ENCODE measurements at regions not wholly inside any gene's neighbourhood (a gene's known extent, or its start where the extent isn't known, plus 50 kb on each side); places are given as distances from the start of the nearest gene placed in this dataset.

DNA sequence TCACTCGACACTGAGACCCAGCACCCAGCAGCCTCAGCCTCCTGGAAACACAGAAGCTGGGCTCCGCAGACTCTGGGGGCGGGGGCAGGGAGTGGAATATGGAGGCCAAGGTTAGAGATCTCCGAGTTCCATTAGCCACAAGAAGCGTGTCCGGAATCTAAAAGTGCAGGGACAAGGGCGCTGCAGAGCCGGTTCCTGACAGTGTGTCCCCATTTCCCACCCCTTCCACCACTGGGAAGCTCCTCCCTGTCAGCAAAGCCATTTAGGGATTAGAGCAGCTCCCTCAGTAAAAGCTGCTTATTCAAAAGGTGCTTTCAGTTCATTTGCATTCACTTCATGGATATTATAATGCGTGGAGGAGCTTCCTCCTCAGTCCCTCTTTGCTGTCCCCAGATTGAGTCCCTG lies 74.1 kb upstream of the HSPA9 start:
- no peak overlapping the region for H3K27ac ChIP-seq (ENCODE audit: low read depth, low read length)
- no peak overlapping the region for H3K4me3 ChIP-seq (ENCODE audit: insufficient read depth, low read depth, low read length)
- H3K79me2 ChIP-seq (ENCODE audit: insufficient read depth, low read length), result no peaks in the 10 kb centered on the region
- Mint-ChIP-seq H3K36me3 (ENCODE audit: low read depth, unreplicated experiment) (no peaks in the 10 kb centered on the region), H3K27ac (ENCODE audit: unreplicated experiment) (no peak overlapping the region), H3K9me3 (ENCODE audit: unreplicated experiment) (peaks cover 3% of the 10 kb centered on the region), H3K27me3 (ENCODE audit: low read depth, unreplicated experiment) (peaks cover 79% of the 10 kb centered on the region), H3K4me1 (ENCODE audit: low read depth, unreplicated experiment) (peaks cover 14% of the 10 kb centered on the region), H3K4me3 (ENCODE audit: unreplicated experiment) (no peak overlapping the region)
- TF ChIP-seq, protein P1, sequence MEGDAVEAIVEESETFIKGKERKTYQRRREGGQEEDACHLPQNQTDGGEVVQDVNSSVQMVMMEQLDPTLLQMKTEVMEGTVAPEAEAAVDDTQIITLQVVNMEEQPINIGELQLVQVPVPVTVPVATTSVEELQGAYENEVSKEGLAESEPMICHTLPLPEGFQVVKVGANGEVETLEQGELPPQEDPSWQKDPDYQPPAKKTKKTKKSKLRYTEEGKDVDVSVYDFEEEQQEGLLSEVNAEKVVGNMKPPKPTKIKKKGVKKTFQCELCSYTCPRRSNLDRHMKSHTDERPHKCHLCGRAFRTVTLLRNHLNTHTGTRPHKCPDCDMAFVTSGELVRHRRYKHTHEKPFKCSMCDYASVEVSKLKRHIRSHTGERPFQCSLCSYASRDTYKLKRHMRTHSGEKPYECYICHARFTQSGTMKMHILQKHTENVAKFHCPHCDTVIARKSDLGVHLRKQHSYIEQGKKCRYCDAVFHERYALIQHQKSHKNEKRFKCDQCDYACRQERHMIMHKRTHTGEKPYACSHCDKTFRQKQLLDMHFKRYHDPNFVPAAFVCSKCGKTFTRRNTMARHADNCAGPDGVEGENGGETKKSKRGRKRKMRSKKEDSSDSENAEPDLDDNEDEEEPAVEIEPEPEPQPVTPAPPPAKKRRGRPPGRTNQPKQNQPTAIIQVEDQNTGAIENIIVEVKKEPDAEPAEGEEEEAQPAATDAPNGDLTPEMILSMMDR (IDR thresholded peaks at IDR 0.05; ENCODE audit: insufficient read depth, low read depth, low read length), result no peak
- TF ChIP-seq EZH2 (IDR thresholded peaks at IDR 0.05; ENCODE audit: insufficient read depth, low read length), result no peak
- H3K9me3 ChIP-seq (ENCODE audit: insufficient read depth, low read depth, low read length), result no peaks in the 10 kb centered on the region
- H3K9ac ChIP-seq (ENCODE audit: low read length), result no peak overlapping the region
- FAIRE-seq (no peak), DNase-seq (ENCODE audit: low read depth) (no peak)
- H3K36me3 ChIP-seq (ENCODE audit: insufficient read depth, low read length), result no peaks in the 10 kb centered on the region
- peaks cover 10% of the 10 kb centered on the region for H3K4me1 ChIP-seq (ENCODE audit: insufficient read depth, low read length)
- H4K20me1 ChIP-seq (ENCODE audit: insufficient read depth, low read length), result peaks cover 7% of the 10 kb centered on the region
- H2AFZ ChIP-seq (ENCODE audit: low read depth, low read length), result no peak overlapping the region
- peaks cover 31% of the 10 kb centered on the region for H3K27me3 ChIP-seq (ENCODE audit: insufficient read depth, low read length)
- H3K4me2 ChIP-seq (ENCODE audit: low read length), result no peak overlapping the region

DNA sequence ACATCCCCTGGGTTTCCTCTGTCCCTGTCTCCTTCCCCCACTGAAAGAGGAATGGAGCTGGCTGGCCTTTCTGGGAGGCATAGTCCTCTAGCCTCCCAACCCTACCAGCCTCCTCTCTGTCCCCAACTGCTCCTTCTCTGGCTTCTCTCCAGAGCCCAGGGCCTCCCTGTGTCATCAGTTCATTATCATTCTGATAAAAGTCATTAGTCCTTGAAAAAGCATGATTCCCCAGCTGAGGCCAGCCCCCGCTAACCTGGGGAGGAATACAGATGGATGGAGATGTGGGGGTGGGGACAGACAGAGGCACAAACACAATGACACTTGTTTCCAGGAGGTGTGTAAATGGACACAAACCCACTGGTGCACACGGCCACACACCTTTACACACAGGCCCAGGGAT lies 73.6 kb upstream of the HSPA9 start:
- DNase-seq (ENCODE audit: low read depth) (no peak), FAIRE-seq (no peak)
- Histone ChIP-seq H3K4me3 (ENCODE audit: insufficient read depth, low read depth, low read length) (no peak overlapping the region), H3K4me1 (ENCODE audit: insufficient read depth, low read length) (peaks cover 5% of the 10 kb centered on the region), H4K20me1 (ENCODE audit: insufficient read depth, low read length) (peaks cover 2% of the 10 kb centered on the region), H3K27ac (ENCODE audit: low read depth, low read length) (no peak overlapping the region), H3K4me2 (ENCODE audit: low read length) (no peak overlapping the region), H3K79me2 (ENCODE audit: insufficient read depth, low read length) (no peaks in the 10 kb centered on the region), H3K27me3 (ENCODE audit: insufficient read depth, low read length) (peaks cover 30% of the 10 kb centered on the region), H2AFZ (ENCODE audit: low read depth, low read length) (no peak overlapping the region), H3K36me3 (ENCODE audit: insufficient read depth, low read length) (no peaks in the 10 kb centered on the region), H3K9ac (ENCODE audit: low read length) (no peak overlapping the region), H3K9me3 (ENCODE audit: insufficient read depth, low read depth, low read length) (no peaks in the 10 kb centered on the region)
- H3K4me1 Mint-ChIP-seq (ENCODE audit: low read depth, unreplicated experiment), result peaks cover 9% of the 10 kb centered on the region
- TF ChIP-seq EZH2 (IDR thresholded peaks at IDR 0.05; ENCODE audit: insufficient read depth, low read length), result no peak
- TF ChIP-seq, protein P1 (IDR thresholded peaks at IDR 0.05; ENCODE audit: insufficient read depth, low read depth, low read length), result no peak
- no peak overlapping the region for H3K4me3 Mint-ChIP-seq (ENCODE audit: unreplicated experiment)
- no peak overlapping the region for H3K27ac Mint-ChIP-seq (ENCODE audit: unreplicated experiment)
- H3K9me3 Mint-ChIP-seq (ENCODE audit: unreplicated experiment), result peaks cover 3% of the 10 kb centered on the region
- peaks cover 81% of the 10 kb centered on the region for H3K27me3 Mint-ChIP-seq (ENCODE audit: low read depth, unreplicated experiment)
- no peaks in the 10 kb centered on the region for H3K36me3 Mint-ChIP-seq (ENCODE audit: low read depth, unreplicated experiment)

DNA sequence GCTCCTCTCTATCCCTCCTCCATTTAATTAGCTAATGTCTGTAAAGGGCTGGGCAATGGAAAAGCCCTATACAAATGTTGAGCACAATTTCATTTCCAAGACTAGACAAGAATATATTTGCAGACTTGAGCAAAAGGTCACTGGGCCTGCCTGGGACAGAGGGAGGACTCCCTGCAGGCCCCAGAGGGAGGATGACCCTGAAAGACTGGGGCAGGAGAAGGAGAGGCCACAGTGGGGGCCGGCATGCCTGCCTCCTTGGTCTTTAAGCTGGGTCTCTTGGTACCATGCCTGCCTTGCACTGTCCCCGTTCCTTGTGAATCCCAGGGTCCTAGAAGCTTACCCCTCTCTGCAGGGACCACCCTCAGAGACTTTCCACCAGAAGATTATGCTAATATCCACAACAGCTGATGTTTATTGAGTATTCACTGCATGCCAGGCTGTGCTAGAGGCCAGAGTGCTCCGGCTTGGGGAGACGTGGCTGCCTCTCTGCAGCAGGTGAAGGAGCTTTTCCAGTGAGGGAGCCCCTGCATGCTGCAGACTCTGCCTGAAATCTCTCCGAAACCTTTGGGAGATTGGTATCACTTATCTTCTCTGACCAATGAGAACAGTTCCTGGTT lies 72.7 kb upstream of the HSPA9 start:
- Histone ChIP-seq H3K4me1 (ENCODE audit: insufficient read depth, low read length) (peaks cover 5% of the 10 kb centered on the region), H3K9me3 (ENCODE audit: insufficient read depth, low read depth, low read length) (no peaks in the 10 kb centered on the region), H3K9ac (ENCODE audit: low read length) (no peak overlapping the region), H3K4me3 (ENCODE audit: insufficient read depth, low read depth, low read length) (no peak overlapping the region), H3K36me3 (ENCODE audit: insufficient read depth, low read length) (no peaks in the 10 kb centered on the region), H3K79me2 (ENCODE audit: insufficient read depth, low read length) (no peaks in the 10 kb centered on the region), H3K27ac (ENCODE audit: low read depth, low read length) (no peak overlapping the region), H2AFZ (ENCODE audit: low read depth, low read length) (no peak overlapping the region), H3K4me2 (ENCODE audit: low read length) (no peak overlapping the region), H4K20me1 (ENCODE audit: insufficient read depth, low read length) (no peaks in the 10 kb centered on the region), H3K27me3 (ENCODE audit: insufficient read depth, low read length) (peaks cover 30% of the 10 kb centered on the region)
- TF ChIP-seq, protein P1 (IDR thresholded peaks at IDR 0.05; ENCODE audit: insufficient read depth, low read depth, low read length), result no peak
- no peak for TF ChIP-seq EZH2 (IDR thresholded peaks at IDR 0.05; ENCODE audit: insufficient read depth, low read length)
- Mint-ChIP-seq H3K27me3 (ENCODE audit: low read depth, unreplicated experiment) (peaks cover 79% of the 10 kb centered on the region), H3K4me1 (ENCODE audit: low read depth, unreplicated experiment) (peaks cover 4% of the 10 kb centered on the region), H3K27ac (ENCODE audit: unreplicated experiment) (no peak overlapping the region), H3K36me3 (ENCODE audit: low read depth, unreplicated experiment) (no peaks in the 10 kb centered on the region), H3K9me3 (ENCODE audit: unreplicated experiment) (peaks cover 3% of the 10 kb centered on the region), H3K4me3 (ENCODE audit: unreplicated experiment) (no peak overlapping the region)
- FAIRE-seq (no peak), DNase-seq (ENCODE audit: low read depth) (no peak)
